OCI-LY7 (cell line): ENCODE measurements at regions not wholly inside any gene's neighbourhood (a gene's known extent, or its start where the extent isn't known, plus 50 kb on each side); places are given as distances from the start of the nearest gene placed in this dataset.

Experiments
- BruUV-seq: library from RNA; stranded (reverse); fragments of 400-500 nt; replicated peaks from 2 replicates; lab custom pipeline; 2021; lab: Mats Ljungman, UMichigan
- CTCF ChIA-PET: fragments of 300-600 bp; sonication (Branson Sonifier 250); formaldehyde crosslinking; loops from one replicate; lab custom pipeline; 2022; ENCODE audit warnings: antibody characterized with exemption; ENCODE audit not compliant: unreplicated experiment; lab: Charles Lee
- POLR2A ChIA-PET: fragments of 300-600 bp; sonication (Branson Sonifier 250); formaldehyde crosslinking; loops from one replicate; lab custom pipeline; 2022; ENCODE audit warnings: antibody characterized with exemption; lab: Charles Lee
- DNase-seq: peaks from one replicate; pipeline ENCODE4 v3.0.0-alpha.2; 2015; ENCODE audit warnings: low spot score
- H2AFZ ChIP-seq: fragments of 200-600 bp; sonication (generic), shearing (Covaris generic); 2 replicates; pipeline ENCODE4 v1.6.1; 2014; ENCODE audit warnings: mild to moderate bottlenecking, antibody characterized with exemption, low read length, moderate library complexity
- H3K27ac ChIP-seq: fragments of 200-600 bp; sonication (generic); 2 replicates; pipeline ENCODE4 v1.5.1; 2014; ENCODE audit warnings: mixed run types, low read depth, mild to moderate bottlenecking, moderate library complexity, low read length, inconsistent platforms; ENCODE audit not compliant: poor library complexity, severe bottlenecking
- H3K36me3 ChIP-seq: fragments of 200-600 bp; sonication (generic); 2 replicates; pipeline ENCODE4 v1.6.1; 2014; ENCODE audit warnings: mild to moderate bottlenecking, antibody characterized with exemption, low read length, moderate library complexity, mixed read lengths; ENCODE audit not compliant: insufficient read depth
- H3K4me1 ChIP-seq: fragments of 200-600 bp; sonication (generic); 2 replicates; pipeline ENCODE4 v1.5.1; 2014; ENCODE audit warnings: mild to moderate bottlenecking, low read length; ENCODE audit not compliant: insufficient read depth, poor library complexity, severe bottlenecking
- H3K4me2 ChIP-seq: fragments of 200-600 bp; sonication (generic); 2 replicates; pipeline ENCODE4 v1.6.1; 2014; ENCODE audit warnings: mild to moderate bottlenecking, low read length
- H3K4me3 ChIP-seq: fragments of 200-600 bp; sonication (generic); 2 replicates; pipeline ENCODE4 v1.5.1; 2014; ENCODE audit warnings: mild to moderate bottlenecking, low read depth, low read length; ENCODE audit not compliant: poor library complexity, severe bottlenecking
- H3K79me2 ChIP-seq: fragments of 200-600 bp; sonication (generic); 2 replicates; pipeline ENCODE4 v1.6.1; 2016; ENCODE audit warnings: low read depth, mild to moderate bottlenecking, low read length, moderate library complexity, mixed read lengths; ENCODE audit not compliant: insufficient read depth
- H3K9me2 ChIP-seq: fragments of 200-600 bp; sonication (generic); 2 replicates; pipeline ENCODE4 v1.6.1; 2016; ENCODE audit warnings: mild to moderate bottlenecking, low read length, mixed read lengths; ENCODE audit not compliant: insufficient read depth
- H3K9me3 ChIP-seq: fragments of 200-600 bp; sonication (generic); 2 replicates; pipeline ENCODE4 v1.6.1; 2014; ENCODE audit warnings: mild to moderate bottlenecking, mixed run types, low read length, mixed read lengths
- H4K20me1 ChIP-seq: fragments of 200-600 bp; sonication (generic); 2 replicates; pipeline ENCODE4 v1.6.1; 2014; ENCODE audit warnings: mild to moderate bottlenecking, antibody characterized with exemption, low read length, moderate library complexity, mixed read lengths; ENCODE audit not compliant: insufficient read depth
- EZH2phosphoT487 ChIP-seq: fragments of 200-600 bp; sonication (generic); IDR thresholded peaks from 2 replicates; pipeline ENCODE4 v1.6.1; 2018; ENCODE audit warnings: low read depth, borderline replicate concordance, mild to moderate bottlenecking, mixed run types, antibody characterized with exemption, low read length, moderate library complexity, mixed read lengths
- intact Hi-C: fragments of 100-400 bp; cut with micrococcal nuclease; formaldehyde crosslinking; loops from one replicate; pipeline ENCODE4 v1.10.0; 2022; ENCODE audit not compliant: unreplicated experiment
- TF ChIP-seq, protein P1 (sequence below): fragments of 200-600 bp; sonication (generic); conservative IDR thresholded peaks from 2 replicates; pipeline ENCODE4 v1.5.1; 2014; ENCODE audit warnings: mild to moderate bottlenecking, antibody characterized with exemption, low read length, moderate library complexity, mixed read lengths

DNA sequence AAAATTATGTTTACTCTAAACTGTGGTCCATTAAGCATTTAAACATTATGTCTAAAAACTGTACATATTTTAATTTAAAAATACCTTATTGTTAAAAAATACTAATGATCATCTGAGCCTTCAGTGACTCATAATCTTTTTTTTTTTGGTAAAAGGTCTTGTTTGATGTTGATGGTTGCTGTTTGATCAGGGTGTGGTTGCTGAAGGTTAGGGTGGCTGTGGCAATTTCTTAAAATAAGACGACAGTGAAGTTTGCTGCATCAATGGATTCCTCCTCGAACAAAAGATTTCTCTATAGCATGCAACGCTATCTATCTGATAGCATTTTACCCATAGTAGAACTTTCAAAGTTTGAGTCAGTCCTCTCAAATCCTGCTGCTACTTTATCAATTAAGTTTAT, 180.0 kb upstream of the AHR start:
- no TSS peak for BruUV-seq
- Histone ChIP-seq H3K79me2 (no peaks in the 10 kb centered on the region), H3K9me3 (no peaks in the 10 kb centered on the region), H3K4me2 (no peak overlapping the region), H2AFZ (no peak overlapping the region), H3K36me3 (no peaks in the 10 kb centered on the region), H3K4me1 (no peaks in the 10 kb centered on the region), H3K27ac (no peak overlapping the region), H3K4me3 (no peak overlapping the region), H4K20me1 (no peaks in the 10 kb centered on the region), H3K9me2 (no peaks in the 10 kb centered on the region)
- intact Hi-C loops = no loop called here
- TF ChIP-seq, protein P1, sequence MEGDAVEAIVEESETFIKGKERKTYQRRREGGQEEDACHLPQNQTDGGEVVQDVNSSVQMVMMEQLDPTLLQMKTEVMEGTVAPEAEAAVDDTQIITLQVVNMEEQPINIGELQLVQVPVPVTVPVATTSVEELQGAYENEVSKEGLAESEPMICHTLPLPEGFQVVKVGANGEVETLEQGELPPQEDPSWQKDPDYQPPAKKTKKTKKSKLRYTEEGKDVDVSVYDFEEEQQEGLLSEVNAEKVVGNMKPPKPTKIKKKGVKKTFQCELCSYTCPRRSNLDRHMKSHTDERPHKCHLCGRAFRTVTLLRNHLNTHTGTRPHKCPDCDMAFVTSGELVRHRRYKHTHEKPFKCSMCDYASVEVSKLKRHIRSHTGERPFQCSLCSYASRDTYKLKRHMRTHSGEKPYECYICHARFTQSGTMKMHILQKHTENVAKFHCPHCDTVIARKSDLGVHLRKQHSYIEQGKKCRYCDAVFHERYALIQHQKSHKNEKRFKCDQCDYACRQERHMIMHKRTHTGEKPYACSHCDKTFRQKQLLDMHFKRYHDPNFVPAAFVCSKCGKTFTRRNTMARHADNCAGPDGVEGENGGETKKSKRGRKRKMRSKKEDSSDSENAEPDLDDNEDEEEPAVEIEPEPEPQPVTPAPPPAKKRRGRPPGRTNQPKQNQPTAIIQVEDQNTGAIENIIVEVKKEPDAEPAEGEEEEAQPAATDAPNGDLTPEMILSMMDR = no peak
- no peak for TF ChIP-seq EZH2phosphoT487
- ChIA-PET POLR2A (no interaction called here), CTCF (no interaction called here)
- DNase-seq = no peak

DNA sequence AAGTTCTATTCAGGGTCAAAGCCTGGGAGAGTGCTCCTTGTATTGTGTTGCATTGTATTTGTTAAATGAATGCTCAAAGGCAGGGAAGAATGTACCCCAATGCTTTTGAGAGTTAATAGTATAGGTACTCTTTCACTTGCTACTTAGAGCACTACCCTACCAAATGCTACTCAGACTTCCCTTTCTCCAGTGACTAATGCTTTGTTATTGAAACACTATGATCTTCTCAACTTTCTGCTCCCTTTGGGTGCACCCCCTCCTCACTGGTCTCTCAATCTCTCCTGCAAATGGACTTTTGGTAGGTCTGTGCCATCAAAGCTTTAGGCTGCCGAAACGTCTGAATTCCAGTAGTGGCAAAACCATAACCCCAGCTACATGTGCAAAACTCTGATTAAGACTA, 177.7 kb upstream of the AHR start:
- TF ChIP-seq, protein P1 = no peak
- no peak for TF ChIP-seq EZH2phosphoT487
- H3K27ac ChIP-seq = no peak overlapping the region
- H3K79me2 ChIP-seq = no peaks in the 10 kb centered on the region
- DNase-seq = no peak
- CTCF ChIA-PET = no interaction called here
- intact Hi-C loops = no loop called here
- H3K9me3 ChIP-seq = no peaks in the 10 kb centered on the region
- no peaks in the 10 kb centered on the region for H3K9me2 ChIP-seq
- no peak overlapping the region for H3K4me3 ChIP-seq
- POLR2A ChIA-PET = no interaction called here
- no peak overlapping the region for H2AFZ ChIP-seq
- no peaks in the 10 kb centered on the region for H4K20me1 ChIP-seq
- no peaks in the 10 kb centered on the region for H3K36me3 ChIP-seq
- no peaks in the 10 kb centered on the region for H3K4me1 ChIP-seq
- no peak overlapping the region for H3K4me2 ChIP-seq
- no TSS peak for BruUV-seq

DNA sequence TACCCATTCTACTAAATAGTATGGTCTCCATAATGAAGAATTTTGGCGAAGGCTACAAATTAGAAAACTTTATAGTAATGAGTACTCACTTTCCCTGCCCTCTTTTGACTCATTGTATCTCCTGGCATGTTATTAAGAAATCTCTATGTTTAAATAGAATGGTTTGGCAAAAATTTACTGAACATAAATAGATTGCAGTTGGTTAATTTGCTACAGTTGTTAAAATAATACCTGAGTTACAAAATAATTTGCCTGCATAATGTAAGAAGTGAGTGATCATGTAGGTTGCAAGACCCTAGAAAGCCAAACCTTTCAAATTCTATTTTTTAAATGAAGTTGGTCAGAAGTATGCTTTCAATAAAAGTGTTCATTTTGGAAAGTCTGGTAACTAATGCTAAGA, 176.8 kb upstream of the AHR start:
- TF ChIP-seq, protein P1 = no peak
- TF ChIP-seq EZH2phosphoT487 = no peak
- no peaks in the 10 kb centered on the region for H3K36me3 ChIP-seq
- no peak overlapping the region for H3K27ac ChIP-seq
- ChIA-PET POLR2A (no interaction called here), CTCF (no interaction called here)
- intact Hi-C loops = no loop called here
- H3K79me2 ChIP-seq = no peaks in the 10 kb centered on the region
- no peaks in the 10 kb centered on the region for H3K9me2 ChIP-seq
- H3K4me2 ChIP-seq = no peak overlapping the region
- no TSS peak for BruUV-seq
- no peaks in the 10 kb centered on the region for H4K20me1 ChIP-seq
- no peak for DNase-seq
- H2AFZ ChIP-seq = no peak overlapping the region
- H3K4me1 ChIP-seq = no peaks in the 10 kb centered on the region
- H3K4me3 ChIP-seq = no peak overlapping the region
- no peaks in the 10 kb centered on the region for H3K9me3 ChIP-seq
